Stimulated activated CD4-positive, alpha-beta T cell treated with anti-CD3 and anti-CD28 coated beads, Interleukin-12 subunit alpha, Interleukin-12 subunit beta, amount 100 ng/mL, for 24 hours (primary cell): ENCODE measurements at regions not wholly inside any gene's neighbourhood (a gene's known extent, or its start where the extent isn't known, plus 50 kb on each side); places are given as distances from the start of the nearest gene placed in this dataset.

Experiments used
- DNase-seq, 2 experiments: peaks; one replicate each; pipeline ENCODE4 v3.0.0-alpha.2; 2020; ENCODE audit warnings: low read depth in 2 of 2

DNA sequence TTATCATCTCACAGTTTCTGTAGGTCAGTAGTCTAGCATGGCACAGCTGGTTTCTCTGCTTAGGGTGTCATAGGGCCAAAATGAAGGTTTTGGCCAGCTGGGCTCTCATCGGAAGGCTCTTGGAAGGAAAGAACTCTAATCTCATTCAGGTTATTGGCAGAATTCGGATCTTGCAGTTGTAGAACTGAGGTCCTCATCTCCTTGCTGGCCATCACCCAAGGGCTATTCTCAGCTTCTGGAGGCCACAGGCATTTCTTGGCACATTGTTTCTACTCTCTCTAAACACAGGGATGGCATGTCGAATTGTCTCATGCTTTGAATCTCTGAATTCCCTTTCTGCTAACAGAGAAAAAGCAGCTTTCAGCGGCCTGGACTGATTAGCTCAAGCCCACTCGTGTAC lies 258.0 kb upstream of the SMARCA2 start:
- DNase-seq: no peak

DNA sequence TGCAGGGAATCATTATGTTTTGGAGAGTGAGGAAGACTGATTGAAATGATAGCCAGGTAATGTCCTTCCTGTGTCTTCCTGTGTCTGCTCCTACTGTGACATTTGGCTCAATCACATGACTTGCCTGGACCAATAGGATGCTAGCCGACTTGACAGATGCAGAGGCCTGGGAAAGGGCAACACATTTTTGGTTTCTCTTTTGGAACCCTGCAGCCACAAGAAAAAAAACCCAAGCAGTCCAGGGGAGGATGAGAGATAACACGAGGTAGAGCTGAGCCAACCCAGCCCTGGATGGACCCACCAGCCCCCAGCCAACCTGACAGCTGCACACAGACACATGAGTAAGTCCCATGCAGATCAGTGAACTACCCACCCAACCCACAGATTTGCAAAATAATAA lies 256.1 kb upstream of the SMARCA2 start:
- no peak for DNase-seq

DNA sequence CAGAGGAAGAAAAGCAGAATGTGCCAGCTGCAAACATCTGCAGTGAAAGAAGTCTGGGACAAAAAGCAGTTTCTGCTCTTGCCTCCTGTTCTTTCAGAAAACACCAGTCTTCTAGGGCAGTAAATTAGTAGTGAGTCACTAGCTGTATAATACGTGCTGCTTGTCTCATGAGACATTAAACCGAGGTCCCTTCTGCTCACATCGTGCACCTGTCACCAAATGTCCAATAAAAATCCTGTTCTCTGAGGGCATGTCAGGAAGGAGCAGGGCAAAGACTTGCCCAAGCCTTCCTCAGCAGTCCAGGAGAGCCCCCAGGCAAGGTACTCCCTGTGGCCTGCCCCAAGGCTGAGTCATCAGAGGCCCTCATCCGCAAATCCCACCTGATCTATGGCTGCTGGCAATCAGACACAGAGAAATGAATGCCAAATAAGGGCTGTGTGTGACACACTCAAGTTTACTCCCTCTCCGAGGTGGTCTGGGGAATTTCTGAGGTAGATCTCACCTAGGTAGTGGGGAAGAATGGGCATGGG lies 255.3 kb upstream of the SMARCA2 start:
- no peak for DNase-seq

DNA sequence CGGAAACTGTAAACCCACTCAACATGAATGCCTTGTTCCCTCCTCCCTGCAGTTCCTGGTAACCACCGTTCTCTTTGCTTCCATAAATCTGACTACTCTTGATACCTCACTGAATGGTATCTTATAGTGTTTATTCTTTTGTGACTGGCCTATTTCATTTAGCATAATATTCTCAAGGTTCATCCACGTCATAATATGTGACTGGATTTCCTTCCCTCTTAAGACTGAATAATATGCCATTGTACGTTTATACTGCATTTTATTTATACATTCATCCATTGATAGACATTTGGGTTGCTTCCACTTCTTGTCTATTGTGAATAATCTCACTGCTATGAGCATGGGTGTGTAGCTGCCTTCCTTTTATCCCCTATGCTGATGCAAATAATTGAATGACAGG lies 253.3 kb upstream of the SMARCA2 start:
- DNase-seq: no peak

DNA sequence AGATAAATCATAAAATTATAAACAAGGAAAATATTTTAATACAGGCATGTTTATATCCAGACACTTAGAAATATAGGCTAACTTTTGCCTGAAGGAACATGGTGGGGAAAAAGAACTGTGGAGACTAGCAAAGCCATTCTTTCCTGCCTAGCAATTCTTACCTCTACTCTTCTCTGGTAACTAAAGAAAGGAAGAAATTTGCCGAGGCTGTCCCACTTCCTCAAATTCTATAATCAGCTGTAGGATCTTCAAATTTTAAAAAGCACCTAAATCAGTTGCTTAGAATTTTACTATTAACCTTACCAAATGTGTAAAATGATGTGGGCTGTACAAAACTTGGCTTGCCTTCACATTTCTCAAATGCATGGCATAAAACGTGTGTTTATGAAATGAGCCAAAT lies 249.1 kb upstream of the SMARCA2 start:
- DNase-seq: no peak

DNA sequence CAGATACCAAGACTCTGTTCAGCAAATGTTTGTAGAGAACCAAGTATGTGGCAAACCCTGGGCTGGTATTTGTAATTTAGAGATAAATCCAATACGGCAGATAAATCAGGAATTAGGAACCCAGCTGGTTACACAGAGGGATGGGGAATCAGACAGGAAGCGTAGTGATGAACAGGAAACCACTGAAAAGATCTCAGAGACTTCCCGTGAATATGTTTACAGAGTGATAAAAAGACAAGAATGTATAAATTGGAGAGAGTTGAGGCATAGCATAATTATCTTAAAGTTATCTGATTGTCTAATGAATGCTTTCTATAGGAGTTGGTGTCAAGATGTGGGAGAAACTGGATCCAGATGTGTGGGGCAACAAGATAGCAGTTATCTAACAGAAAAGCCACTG lies 246.6 kb upstream of the SMARCA2 start:
- DNase-seq: no peak

DNA sequence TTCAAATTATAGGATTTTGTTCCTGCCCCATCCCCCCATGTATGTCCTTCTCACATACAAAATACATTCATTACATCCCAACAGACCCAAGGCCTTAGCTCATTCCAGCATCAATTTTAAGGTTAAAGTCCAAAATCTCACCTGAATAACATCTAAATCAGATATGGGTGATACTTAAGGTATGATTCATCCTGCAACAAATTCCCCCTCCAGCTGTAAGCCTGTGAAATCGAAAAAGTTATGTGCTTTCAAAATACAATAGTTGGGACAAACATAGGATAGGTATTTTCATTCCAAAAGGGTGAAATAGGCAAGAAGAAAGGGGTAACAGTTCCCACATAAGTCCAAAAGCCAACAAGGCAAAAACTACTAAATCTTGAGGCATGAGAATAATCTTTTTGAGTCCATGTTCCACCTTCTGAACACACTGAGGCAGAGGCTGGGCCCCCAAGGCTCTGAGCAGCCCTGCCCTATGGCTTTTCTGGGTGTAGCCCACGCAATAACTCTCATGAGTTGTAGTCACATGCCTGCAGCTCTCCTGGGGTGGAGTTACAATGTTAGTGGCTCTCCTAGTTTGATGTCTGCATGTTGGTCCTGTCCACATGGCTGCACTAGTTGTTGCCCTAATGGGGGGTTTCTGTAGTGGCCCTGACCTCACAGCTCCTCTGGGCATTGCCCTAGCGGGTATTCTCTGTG lies 243.9 kb upstream of the SMARCA2 start:
- no peak for DNase-seq

DNA sequence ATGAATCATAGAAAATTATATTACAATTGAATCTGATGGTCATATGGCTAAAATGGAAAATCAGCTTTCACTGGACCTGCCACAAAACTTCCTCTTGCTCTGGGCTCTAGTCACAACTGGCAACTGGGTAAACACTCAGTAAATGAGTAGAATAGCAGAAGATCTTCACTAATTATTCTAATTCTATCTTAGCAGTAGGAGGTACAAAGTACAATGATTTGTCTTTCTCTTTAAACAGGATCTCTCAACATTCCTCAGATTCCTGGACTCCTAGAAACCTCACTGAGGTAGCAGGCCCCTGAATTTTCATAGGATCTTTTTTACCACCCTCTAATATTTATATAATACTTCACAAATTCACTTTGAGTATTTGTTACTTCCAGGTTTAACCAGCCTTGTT lies 239.9 kb upstream of the SMARCA2 start:
- no peak for DNase-seq

DNA sequence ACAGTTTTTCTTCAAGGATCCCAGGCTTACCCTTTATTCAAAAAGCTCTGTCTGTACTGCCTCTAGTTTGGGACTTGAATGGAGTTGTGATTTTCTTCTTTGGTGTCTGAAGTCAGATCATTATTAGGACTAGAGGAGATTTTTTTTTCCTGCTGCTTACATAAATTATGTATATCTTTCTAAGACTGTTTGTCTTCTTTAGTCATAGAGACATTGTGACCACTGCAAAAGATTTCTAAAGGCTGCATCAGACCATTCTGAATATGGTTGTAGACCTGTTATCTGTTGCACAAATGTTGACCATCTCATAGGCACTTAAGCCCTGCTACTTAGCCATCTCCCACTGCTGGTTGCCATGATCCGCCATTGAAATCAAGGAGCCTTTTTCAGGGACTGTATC lies 238.5 kb upstream of the SMARCA2 start:
- no peak for DNase-seq

DNA sequence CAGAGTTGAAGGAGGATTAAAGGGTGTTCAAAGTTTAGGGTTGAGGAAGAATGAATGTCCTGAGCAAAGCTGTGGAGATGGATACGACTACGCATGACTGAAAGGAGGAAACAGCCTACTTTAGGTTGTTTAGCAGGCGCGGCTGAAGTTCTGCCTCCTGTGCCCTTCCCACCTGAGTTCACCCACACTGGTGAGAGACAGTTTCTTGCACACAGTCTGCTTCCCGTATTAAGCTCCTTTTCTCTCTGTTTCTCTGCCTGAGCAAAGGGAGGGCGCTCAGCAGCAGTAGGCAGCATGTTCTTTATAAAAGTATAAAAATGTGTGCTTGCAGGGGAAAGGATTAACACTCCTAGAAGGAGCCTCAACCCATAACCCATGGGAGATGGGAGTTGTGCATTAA lies 224.0 kb upstream of the SMARCA2 start:
- no peak for DNase-seq

DNA sequence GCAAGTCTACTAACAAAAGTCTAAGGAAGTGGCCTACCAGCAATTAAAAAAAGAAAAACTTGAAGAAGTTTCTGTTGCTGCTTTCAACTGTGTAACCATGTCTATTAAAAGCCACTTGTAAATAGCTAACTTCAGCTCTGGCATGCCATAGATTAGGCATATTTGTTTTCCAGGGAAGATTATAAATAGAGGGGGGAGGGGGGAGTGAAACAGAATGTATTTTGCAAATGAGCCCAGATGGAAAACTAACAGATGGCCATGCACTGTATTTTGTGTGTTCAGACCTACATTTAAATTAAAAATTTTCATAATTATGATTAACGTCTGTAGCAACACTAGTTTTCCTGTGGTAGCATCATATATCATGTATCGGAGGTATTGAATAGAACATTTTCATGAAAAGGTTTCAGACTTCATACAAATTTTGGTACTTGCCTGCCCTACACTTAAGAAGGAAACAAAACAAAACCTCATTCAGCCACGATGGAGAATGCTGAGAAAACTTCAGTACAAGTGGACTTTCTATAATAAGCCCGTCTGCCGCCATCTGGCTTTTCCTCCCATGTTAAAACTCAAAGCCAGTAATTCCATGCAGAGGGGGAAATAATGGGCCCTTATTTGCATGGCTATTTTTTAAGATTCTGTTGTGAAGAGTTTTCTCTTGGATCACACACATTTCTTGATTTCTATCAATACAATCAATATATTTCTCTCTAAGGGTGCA lies 220.4 kb upstream of the SMARCA2 start:
- DNase-seq: no peak

DNA sequence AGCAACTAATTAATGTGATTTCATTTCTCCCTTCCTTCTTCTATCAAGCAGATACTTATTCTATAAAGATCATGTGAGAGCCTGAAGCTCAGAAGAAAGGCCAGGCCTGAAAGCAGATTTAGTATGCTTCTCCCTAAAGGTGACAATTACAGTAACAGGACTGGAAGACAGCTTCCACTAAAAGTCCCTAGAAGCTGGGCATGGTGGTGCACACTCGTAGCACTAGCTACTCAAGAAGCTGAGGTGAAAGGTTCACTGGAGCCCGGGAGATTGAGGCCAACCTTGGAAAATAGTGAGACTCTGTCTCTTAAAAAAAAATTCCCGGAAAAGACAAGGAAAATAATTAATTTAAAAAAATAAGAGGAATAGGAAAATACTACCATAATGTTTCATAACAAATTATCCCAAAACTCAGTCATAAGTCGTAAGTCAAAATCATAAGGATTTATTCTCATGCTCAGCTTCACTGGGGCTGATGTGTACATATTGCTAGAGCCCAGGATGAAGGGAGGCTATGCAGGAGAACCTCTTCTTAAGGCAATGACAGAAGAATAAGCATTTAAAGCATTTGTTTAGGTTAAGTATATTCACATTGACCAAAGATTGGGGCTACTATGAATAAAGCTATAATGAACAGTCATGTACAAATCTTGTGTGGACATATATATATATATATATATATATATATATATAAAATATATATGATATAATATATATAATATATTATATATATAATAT lies 210.8 kb upstream of the SMARCA2 start:
- DNase-seq: no peak

DNA sequence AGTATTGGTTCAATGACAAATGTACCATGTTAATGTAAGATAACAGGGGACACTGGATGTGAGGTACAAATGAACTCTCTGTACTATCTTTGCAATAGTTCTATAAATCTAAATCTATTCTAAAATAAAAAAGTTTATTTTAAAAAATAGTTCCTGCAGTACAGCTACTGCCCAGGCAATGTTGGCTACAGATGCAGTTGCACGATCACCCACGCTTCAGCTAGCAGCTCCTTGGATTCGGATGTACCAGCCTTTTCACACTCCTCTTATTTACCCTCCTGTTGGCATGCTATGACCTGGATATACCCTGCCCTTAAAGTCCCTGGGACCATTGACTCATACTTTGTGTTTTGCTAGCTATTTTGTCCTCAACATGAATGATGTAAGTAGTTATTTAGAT lies 185.4 kb upstream of the SMARCA2 start:
- no peak for DNase-seq

DNA sequence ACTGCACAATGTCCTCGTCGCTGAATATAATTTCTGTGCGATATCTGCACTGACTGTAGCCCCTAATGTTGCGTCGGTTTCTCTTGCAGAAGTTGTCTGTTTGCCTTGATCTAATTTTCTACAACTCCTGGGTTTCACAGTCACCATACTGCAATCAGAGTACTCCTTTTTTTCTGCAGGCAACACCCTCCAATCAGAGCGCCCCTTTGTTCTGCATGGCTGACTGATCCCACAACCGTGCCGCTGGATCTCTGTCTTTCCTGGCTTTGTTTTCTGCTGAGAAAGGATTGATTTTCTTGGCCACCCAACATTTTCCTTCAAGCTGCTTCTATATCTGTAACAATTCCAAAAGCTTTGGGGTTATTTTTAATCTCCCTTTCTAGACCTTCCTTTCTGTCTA lies 182.2 kb upstream of the SMARCA2 start:
- DNase-seq: no peak

DNA sequence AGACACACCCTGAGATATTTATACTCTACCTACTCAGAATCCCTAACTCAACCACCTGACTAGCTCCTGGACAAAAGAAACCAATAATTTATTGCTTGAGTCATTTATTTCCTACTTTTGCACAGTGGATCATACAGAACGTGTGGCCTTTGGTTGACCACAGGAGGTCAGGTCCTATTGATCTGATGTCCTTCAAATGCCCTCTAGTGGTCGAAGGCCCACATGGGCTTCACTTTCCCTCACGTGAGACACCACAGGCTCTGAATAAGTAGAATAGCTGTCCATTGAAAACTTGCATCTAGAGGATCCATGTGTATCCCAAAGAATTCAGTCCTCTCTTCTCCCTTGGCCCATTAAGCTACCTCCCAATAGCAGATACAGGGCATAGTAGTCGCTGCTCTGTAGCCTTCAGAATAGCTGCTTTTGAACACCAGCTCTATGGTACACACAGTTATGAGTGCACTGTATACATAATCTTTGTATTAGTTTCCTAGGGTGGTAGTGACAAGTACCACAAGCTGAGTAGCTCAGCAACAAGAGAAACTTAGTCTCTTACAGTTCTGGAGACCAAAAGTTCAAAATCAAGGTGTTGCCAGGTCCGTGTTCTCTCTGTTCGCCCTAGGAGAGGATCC lies 177.6 kb upstream of the SMARCA2 start:
- peak in 1 of 2 experiments; percentile 2 for DNase-seq

DNA sequence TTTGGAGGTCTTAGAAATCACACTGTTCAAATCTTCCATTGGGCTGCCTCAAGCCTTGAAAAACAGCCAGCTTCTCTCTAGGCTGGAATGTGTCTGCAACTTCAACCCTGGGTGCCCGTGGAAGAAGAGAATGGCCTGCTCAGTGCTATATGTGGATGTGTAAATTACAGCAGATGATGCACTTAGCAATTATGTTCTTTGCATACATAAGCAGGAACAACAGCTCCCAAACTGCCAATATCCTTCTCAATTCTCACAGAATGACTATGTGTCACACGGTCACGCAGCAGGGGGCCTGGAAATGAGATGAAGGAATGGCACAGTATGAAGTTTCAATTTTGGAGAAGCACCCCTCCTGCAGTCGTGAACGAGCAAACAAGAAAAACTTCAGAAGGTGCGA lies 175.2 kb upstream of the SMARCA2 start:
- DNase-seq: no peak

DNA sequence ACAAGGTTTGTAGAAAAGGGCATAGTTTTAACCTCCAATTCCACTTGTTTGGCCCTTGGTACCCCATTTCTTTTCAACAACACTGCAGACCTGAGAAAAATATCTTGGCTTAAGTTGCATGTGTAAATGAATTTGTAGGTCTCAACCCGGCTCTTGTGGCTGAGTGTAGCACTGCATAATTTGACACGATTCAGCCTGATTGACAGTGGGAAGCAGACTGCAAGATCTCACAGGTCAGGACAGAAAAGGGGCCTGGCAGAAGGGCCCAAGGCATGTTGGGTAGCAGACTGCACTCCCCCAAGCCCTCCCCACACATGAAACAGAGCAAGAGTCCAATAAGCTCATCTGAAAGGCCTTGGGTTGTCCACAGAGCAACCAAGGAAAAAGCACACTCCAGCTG lies 169.7 kb upstream of the SMARCA2 start:
- DNase-seq: no peak

DNA sequence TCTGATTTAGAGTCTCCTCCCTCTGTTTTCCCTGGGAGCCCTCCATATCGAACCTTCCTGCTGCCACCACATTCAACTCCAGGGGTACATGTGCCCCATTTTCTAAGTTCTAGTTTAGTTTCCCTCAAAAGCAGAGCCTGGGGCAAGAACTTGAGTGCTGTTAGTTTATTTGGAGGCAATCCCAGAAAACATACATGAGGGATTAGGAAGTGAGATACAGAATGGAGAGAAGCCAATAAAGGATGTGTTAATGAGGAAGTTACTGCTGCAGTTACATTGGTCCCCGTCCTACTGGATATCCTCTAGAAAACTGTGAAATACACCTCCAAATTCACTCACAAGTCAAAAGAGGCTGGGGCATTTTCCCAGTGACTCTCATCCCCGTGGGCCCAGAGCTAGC lies 159.4 kb upstream of the SMARCA2 start:
- DNase-seq: no peak

DNA sequence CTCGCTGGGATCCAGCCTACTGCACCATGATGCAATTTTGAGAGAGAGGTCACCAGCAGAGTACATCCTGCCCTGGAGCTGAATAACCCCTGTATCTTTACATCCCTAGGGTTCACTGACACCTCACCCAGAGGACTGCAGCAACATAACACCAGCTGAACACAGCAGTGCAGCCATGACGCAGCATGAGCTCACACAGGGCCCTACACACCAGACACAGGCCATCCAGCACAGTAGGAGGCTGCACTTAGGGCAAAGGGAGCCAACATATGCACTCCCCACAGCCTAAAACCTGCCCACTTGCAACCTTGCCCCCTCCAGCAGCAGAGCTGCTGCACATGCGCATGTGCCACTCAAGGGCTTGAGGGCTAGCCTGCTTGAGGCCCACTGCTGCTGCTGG lies 157.3 kb upstream of the SMARCA2 start:
- no peak for DNase-seq

DNA sequence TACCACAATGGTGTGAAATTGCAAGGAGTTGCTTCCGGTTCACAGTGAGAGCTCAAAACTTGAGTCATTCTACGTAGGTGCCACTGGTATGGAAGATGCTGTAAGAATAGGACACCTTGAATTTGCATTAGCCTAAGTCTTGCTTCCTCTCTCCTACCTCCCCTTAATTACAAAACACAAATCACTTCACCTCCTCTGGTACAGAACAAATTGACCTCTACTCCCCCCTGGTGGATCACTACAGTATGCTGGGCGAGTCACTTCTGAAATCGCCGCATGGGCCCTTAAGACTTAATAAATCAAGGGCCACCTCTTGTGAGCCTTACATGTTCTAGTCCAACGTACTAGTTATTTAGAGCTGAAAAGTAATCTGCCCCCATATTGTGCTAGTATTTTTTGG lies 145.3 kb upstream of the SMARCA2 start:
- peak in 1 of 2 experiments; percentile 19 for DNase-seq

DNA sequence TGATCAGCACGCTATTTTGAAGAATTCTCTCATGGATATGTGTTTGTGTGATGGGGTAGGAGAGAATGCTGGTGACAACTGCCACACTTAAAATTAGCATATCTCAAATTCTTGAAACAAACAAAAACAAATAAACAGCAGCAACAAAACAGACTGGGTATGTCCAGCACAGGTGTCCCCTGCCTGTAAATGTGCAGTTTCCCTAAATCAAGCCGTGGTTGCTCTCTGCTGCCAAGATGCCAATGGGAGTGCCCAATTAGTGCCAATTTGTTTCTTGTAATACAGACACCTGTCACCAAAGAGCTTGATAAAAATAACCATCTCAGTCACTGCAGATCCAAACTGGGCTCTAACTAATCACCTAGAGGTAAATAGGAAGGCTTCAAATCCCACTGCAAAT lies 144.2 kb upstream of the SMARCA2 start:
- DNase-seq: no peak
